ENCODE measurements at regions not wholly inside any gene's neighbourhood (a gene's known extent, or its start where the extent isn't known, plus 50 kb on each side); places are given as distances from the start of the nearest gene placed in this dataset.

DNA sequence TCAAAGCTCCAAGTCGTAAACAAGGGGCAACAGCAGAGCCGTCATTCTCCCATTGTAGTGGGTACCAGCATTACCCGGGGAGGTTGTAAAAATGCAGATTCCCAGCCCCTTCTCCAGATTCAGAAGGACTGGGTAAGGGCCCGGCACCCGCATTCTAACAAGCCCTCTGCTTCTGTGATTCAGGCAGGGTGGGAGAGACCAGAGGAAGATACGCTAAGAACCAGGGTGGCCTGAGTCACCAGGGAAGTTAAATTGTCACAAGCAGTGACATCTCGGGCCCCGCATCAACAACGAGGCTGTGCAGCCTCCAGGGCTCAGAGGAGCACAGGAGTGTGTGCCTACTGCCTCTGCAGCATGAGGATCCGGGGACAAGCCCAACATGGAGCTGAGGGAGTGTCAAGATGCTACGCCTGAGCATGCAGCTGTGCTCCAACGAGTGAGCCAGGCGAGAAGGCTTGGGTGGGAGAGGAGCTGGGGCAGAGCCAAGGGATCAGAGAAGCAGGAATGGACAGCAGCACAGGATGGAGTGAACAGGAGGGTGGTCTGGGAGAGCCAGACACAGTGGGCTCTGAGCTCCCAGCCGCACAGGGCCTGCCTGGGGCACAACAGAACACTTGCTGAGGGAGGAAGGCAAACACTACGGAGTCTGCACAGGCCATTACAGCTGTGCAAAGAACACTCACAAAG is 68.5 kb downstream of the CPN2 start:
- DNase-seq = no peak

- DNase-seq = no peak
Measured at GRCh38 chr3:194283221-194284006, 67.7 kb downstream of the CPN2 start.

DNA sequence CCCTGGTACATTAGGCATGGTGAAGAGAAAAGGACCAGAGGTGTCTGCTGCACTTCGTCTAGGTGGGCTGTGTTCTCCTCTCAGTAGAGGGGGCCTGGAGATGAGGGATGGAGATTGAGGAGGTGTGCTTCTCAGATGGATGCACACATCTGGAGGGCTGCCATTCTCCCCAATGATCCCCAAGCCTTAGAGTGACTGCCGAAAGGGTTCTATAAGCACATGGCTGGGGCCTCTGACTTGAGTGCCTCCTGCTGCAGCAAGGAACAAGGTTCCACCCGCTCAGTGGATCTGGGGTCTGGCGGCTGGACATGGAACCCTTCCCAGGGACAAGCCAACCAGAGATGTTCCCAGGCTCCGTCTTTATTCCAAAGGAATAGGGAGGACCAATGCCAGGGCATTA is 66.8 kb downstream of the CPN2 start:
- DNase-seq = no peak

- no peak for DNase-seq
Measured at GRCh38 chr3:194285024-194285849, 65.9 kb downstream of the CPN2 start.

GRCh38 chr3:194285850-194286197 is 65.3 kb downstream of the CPN2 start:
- DNase-seq = no peak

- DNase-seq = no peak
Measured at GRCh38 chr3:194286375-194287146, 64.6 kb downstream of the CPN2 start.

- no peak for DNase-seq
Measured at GRCh38 chr3:194287374-194287773, 63.8 kb downstream of the CPN2 start.

- no peak for DNase-seq
Measured at GRCh38 chr3:194287977-194288706, 63.0 kb downstream of the CPN2 start.
